Dedifferentiated amniotic fluid mesenchymal stem cell (primary cell): ENCODE measurements at regions not wholly inside any gene's neighbourhood (a gene's known extent, or its start where the extent isn't known, plus 50 kb on each side); places are given as distances from the start of the nearest gene placed in this dataset.
A peak's percentile ranks its signal among the peaks of the same experiment; 100 is the strongest.

Experiments used
- DNase-seq: peaks from one replicate; pipeline ENCODE4 v3.0.0-alpha.2; 2016; ENCODE audit errors: extremely low spot score

GRCh38 chr5:88144219-88145001 is 124.2 kb downstream of the TMEM161B start:
- no peak for DNase-seq

GRCh38 chr5:88143693-88144218 is 124.9 kb downstream of the TMEM161B start:
- DNase-seq: no peak

GRCh38 chr5:88142886-88143692 is 125.6 kb downstream of the TMEM161B start:
- DNase-seq: no peak

- no peak for DNase-seq
These were observed 126.1 kb downstream of the TMEM161B start for GRCh38 chr5:88142636-88142885.

GRCh38 chr5:88140856-88141752 is 127.5 kb downstream of the TMEM161B start:
- peak; percentile 92 for DNase-seq

- DNase-seq: no peak
These were observed 128.2 kb downstream of the TMEM161B start for GRCh38 chr5:88140396-88140855.

- DNase-seq: no peak
These were observed 138.3 kb downstream of the TMEM161B start for GRCh38 chr5:88130211-88130815.

- DNase-seq: no peak
These were observed 139.8 kb downstream of the TMEM161B start for GRCh38 chr5:88128813-88129212.

GRCh38 chr5:88119535-88120125 is 149.0 kb downstream of the TMEM161B start:
- no peak for DNase-seq

GRCh38 chr5:88118179-88118578 is 150.5 kb downstream of the TMEM161B start:
- DNase-seq: no peak

GRCh38 chr5:88117546-88117945 is 151.1 kb downstream of the TMEM161B start:
- DNase-seq: no peak

GRCh38 chr5:88116396-88116795 is 152.2 kb downstream of the TMEM161B start:
- no peak for DNase-seq

GRCh38 chr5:88115211-88115610 is 153.4 kb downstream of the TMEM161B start:
- DNase-seq: no peak

GRCh38 chr5:88113429-88113828 is 155.2 kb downstream of the TMEM161B start:
- DNase-seq: no peak

GRCh38 chr5:88109818-88110217 is 158.8 kb downstream of the TMEM161B start:
- no peak for DNase-seq

GRCh38 chr5:88108490-88109279 is 160.0 kb downstream of the TMEM161B start:
- no peak for DNase-seq

- DNase-seq: no peak
These were observed 173.6 kb downstream of the TMEM161B start for GRCh38 chr5:88094906-88095496.

- no peak for DNase-seq
These were observed 174.2 kb downstream of the TMEM161B start for GRCh38 chr5:88094403-88094802.

GRCh38 chr5:88093765-88094164 is 174.9 kb downstream of the TMEM161B start:
- no peak for DNase-seq
